ENCODE measurements at regions not wholly inside any gene's neighbourhood (a gene's known extent, or its start where the extent isn't known, plus 50 kb on each side); places are given as distances from the start of the nearest gene placed in this dataset.

GRCh38 chr20:4366076-4366475 lies 117.0 kb upstream of the ADRA1D start:
- no peaks in the 10 kb centered on the region for H3K79me2 ChIP-seq (ENCODE audit: insufficient read depth, low read length)
- TF ChIP-seq EZH2 (IDR thresholded peaks at IDR 0.05; ENCODE audit: borderline replicate concordance, low read length) (no peak), CTCF (IDR thresholded peaks at IDR 0.05; ENCODE audit: low read length) (no peak)
- H3F3A ChIP-seq (ENCODE audit: insufficient read depth, low read length), result no peaks in the 10 kb centered on the region
- no peaks in the 10 kb centered on the region for H3K4me1 ChIP-seq (ENCODE audit: insufficient read depth, low read length, severe bottlenecking)
- no peak overlapping the region for H3K4me3 ChIP-seq (ENCODE audit: low read depth, low read length, poor library complexity, severe bottlenecking)
- H3K4me2 ChIP-seq (ENCODE audit: low read length), result no peak overlapping the region
- H3K27me3 ChIP-seq (ENCODE audit: insufficient read depth, low read length), result no peaks in the 10 kb centered on the region
- H3K36me3 ChIP-seq (ENCODE audit: insufficient read depth, low read length), result no peaks in the 10 kb centered on the region
- H3K27ac ChIP-seq (ENCODE audit: low read depth, low read length, poor library complexity, severe bottlenecking), result no peak overlapping the region
- H3K9me2 ChIP-seq (ENCODE audit: low read depth, low read length), result no peaks in the 10 kb centered on the region
- no peak overlapping the region for H3K9ac ChIP-seq (ENCODE audit: low read length)
- H3K9me3 ChIP-seq (ENCODE audit: low read length), result no peaks in the 10 kb centered on the region
- no peak overlapping the region for H2AFZ ChIP-seq (ENCODE audit: low read length)
- H4K20me1 ChIP-seq (ENCODE audit: insufficient read depth, low read length), result no peaks in the 10 kb centered on the region

- TF ChIP-seq EZH2 (IDR thresholded peaks at IDR 0.05; ENCODE audit: borderline replicate concordance, low read length) (no peak), CTCF (IDR thresholded peaks at IDR 0.05; ENCODE audit: low read length) (no peak)
- H3K9ac ChIP-seq (ENCODE audit: low read length), result no peak overlapping the region
These were observed 109.5 kb upstream of the ADRA1D start for GRCh38 chr20:4358552-4358951.

GRCh38 chr20:4352348-4352747 lies 103.3 kb upstream of the ADRA1D start:
- no peak overlapping the region for H3K4me2 ChIP-seq (ENCODE audit: low read length)
- no peak overlapping the region for H2AFZ ChIP-seq (ENCODE audit: low read length)
- no peak overlapping the region for H3K27ac ChIP-seq (ENCODE audit: low read depth, low read length, poor library complexity, severe bottlenecking)
- TF ChIP-seq EZH2 (IDR thresholded peaks at IDR 0.05; ENCODE audit: borderline replicate concordance, low read length) (no peak), CTCF (IDR thresholded peaks at IDR 0.05; ENCODE audit: low read length) (no peak)
- H3K4me1 ChIP-seq (ENCODE audit: insufficient read depth, low read length, severe bottlenecking), result no peaks in the 10 kb centered on the region
- H3K9ac ChIP-seq (ENCODE audit: low read length), result no peak overlapping the region
- no peaks in the 10 kb centered on the region for H4K20me1 ChIP-seq (ENCODE audit: insufficient read depth, low read length)
- no peaks in the 10 kb centered on the region for H3F3A ChIP-seq (ENCODE audit: insufficient read depth, low read length)
- H3K9me3 ChIP-seq (ENCODE audit: low read length), result no peaks in the 10 kb centered on the region
- no peaks in the 10 kb centered on the region for H3K79me2 ChIP-seq (ENCODE audit: insufficient read depth, low read length)
- H3K36me3 ChIP-seq (ENCODE audit: insufficient read depth, low read length), result no peaks in the 10 kb centered on the region
- H3K4me3 ChIP-seq (ENCODE audit: low read depth, low read length, poor library complexity, severe bottlenecking), result no peak overlapping the region
- no peaks in the 10 kb centered on the region for H3K9me2 ChIP-seq (ENCODE audit: low read depth, low read length)
- 0 out of 2 replicates have a peak, but pooled peaks cover 3% of the 10 kb centered on the region for H3K27me3 ChIP-seq (ENCODE audit: insufficient read depth, low read length)

More at GRCh38 chr20:4358552-4358951, 109.5 kb upstream of the ADRA1D start:
- no peak overlapping the region for H3K27ac ChIP-seq (ENCODE audit: low read depth, low read length, poor library complexity, severe bottlenecking)
- no peaks in the 10 kb centered on the region for H3K9me2 ChIP-seq (ENCODE audit: low read depth, low read length)
- no peak overlapping the region for H3K4me2 ChIP-seq (ENCODE audit: low read length)
- H3K79me2 ChIP-seq (ENCODE audit: insufficient read depth, low read length), result no peaks in the 10 kb centered on the region
- no peaks in the 10 kb centered on the region for H3K36me3 ChIP-seq (ENCODE audit: insufficient read depth, low read length)
- no peak overlapping the region for H2AFZ ChIP-seq (ENCODE audit: low read length)
- H3K27me3 ChIP-seq (ENCODE audit: insufficient read depth, low read length), result 0 out of 2 replicates have a peak, but pooled peaks cover 3% of the 10 kb centered on the region
- no peaks in the 10 kb centered on the region for H3F3A ChIP-seq (ENCODE audit: insufficient read depth, low read length)
- no peaks in the 10 kb centered on the region for H3K9me3 ChIP-seq (ENCODE audit: low read length)
- no peaks in the 10 kb centered on the region for H3K4me1 ChIP-seq (ENCODE audit: insufficient read depth, low read length, severe bottlenecking)
- no peaks in the 10 kb centered on the region for H4K20me1 ChIP-seq (ENCODE audit: insufficient read depth, low read length)
- no peak overlapping the region for H3K4me3 ChIP-seq (ENCODE audit: low read depth, low read length, poor library complexity, severe bottlenecking)
